K562 (cell line): ENCODE measurements at regions not wholly inside any gene's neighbourhood (a gene's known extent, or its start where the extent isn't known, plus 50 kb on each side); places are given as distances from the start of the nearest gene placed in this dataset.

Experiments used
- ATF7 ChIP-seq: fragments of 450-650 bp; IDR thresholded peaks from 2 replicates; pipeline ENCODE4 v1.7.1; 2014; ENCODE audit warnings: mild to moderate bottlenecking, moderate library complexity
- BACH1 ChIP-seq: fragments of 200-800 bp; sonication (Bioruptor generic); IDR thresholded peaks from 2 replicates; pipeline ENCODE4 v1.6.1; 2016; ENCODE audit warnings: missing genetic modification characterization, missing compliant biosample characterization
- BCLAF1 ChIP-seq, 2 experiments: fragments of 450-650 bp in 1 of 2; IDR thresholded peaks; 2 replicates each; pipeline ENCODE4 v1.6.1; 2011 to 2017; ENCODE audit warnings: low read depth in 2 of 2, antibody characterized with exemption in 1 of 2, borderline replicate concordance in 1 of 2, low read length in 1 of 2, mild to moderate bottlenecking in 1 of 2, mixed read lengths in 1 of 2; ENCODE audit not compliant: control insufficient read depth in 1 of 2
- CSDE1 ChIP-seq, 2 experiments: fragments of 450-650 bp; IDR thresholded peaks; 2 replicates each; pipeline ENCODE4 v1.6.1; 2016; ENCODE audit warnings: mild to moderate bottlenecking in 1 of 2
- OTX1 ChIP-seq: fragments of 450-650 bp; formaldehyde crosslinking; IDR thresholded peaks from 2 replicates; pipeline ENCODE4 v1.4.0; 2022; ENCODE audit warnings: mild to moderate bottlenecking
- SFPQ ChIP-seq: fragments of 200-400 bp; formaldehyde crosslinking; IDR thresholded peaks from 2 replicates; pipeline ENCODE4 v1.6.1; 2017; ENCODE audit warnings: mild to moderate bottlenecking, low read depth, low read length, moderate library complexity
- SLC30A9 ChIP-seq: fragments of 250-450 bp; sonication (Bioruptor Pico); IDR thresholded peaks from 2 replicates; pipeline ENCODE4 v1.8.0; 2022; ENCODE audit warnings: mild to moderate bottlenecking, moderate library complexity
- SMAD2 ChIP-seq: fragments of 150-350 bp; IDR thresholded peaks from 2 replicates; pipeline ENCODE4 v1.6.1; 2014; ENCODE audit warnings: low read depth, mild to moderate bottlenecking, low read length
- TAF7 ChIP-seq: fragments of 450-650 bp; IDR thresholded peaks from 2 replicates; pipeline ENCODE4 v1.6.1; 2016; ENCODE audit warnings: missing genetic modification characterization, missing compliant biosample characterization
- ZFP30 ChIP-seq: fragments of 250-450 bp; sonication (Bioruptor Pico); IDR thresholded peaks from 2 replicates; pipeline ENCODE4 v1.8.0; 2022; ENCODE audit warnings: moderate library complexity, mild to moderate bottlenecking, inconsistent platforms, borderline replicate concordance
- ZNF121 ChIP-seq: sonication (generic); formaldehyde crosslinking; conservative IDR thresholded peaks from 2 replicates; pipeline ENCODE4 v1.8.0; 2022; ENCODE audit warnings: missing genetic modification reagents
- ZNF239 ChIP-seq: fragments of 250-450 bp; sonication (Bioruptor Pico); IDR thresholded peaks from 2 replicates; pipeline ENCODE4 v1.4.0; 2020; ENCODE audit warnings: mild to moderate bottlenecking
- ZNF444 ChIP-seq: fragments of 250-450 bp; sonication (Bioruptor Pico); IDR thresholded peaks from 2 replicates; pipeline ENCODE4 v1.4.0; 2020; ENCODE audit warnings: mild to moderate bottlenecking, moderate library complexity
- ZNF507 ChIP-seq: conservative IDR thresholded peaks from 2 replicates; pipeline ENCODE4 v1.6.1; 2017; ENCODE audit warnings: missing genetic modification characterization, missing compliant biosample characterization
- ZNF778 ChIP-seq: fragments of 450-650 bp; formaldehyde crosslinking; IDR thresholded peaks from 2 replicates; pipeline ENCODE4 v1.4.0; 2020; ENCODE audit warnings: mild to moderate bottlenecking, moderate library complexity
- TF ChIP-seq, protein P1 (sequence below): fragments of 450-650 bp; IDR thresholded peaks from 2 replicates; pipeline ENCODE4 v1.6.1; 2016
- TF ChIP-seq, protein P2 (sequence below): fragments of 450-650 bp; conservative IDR thresholded peaks from 2 replicates; pipeline ENCODE4 v1.6.1; 2016; ENCODE audit warnings: missing genetic modification characterization, low read depth, mild to moderate bottlenecking, control low read depth, missing compliant biosample characterization
- TF ChIP-seq, protein P3 (sequence below): fragments of 200-800 bp; sonication (Bioruptor generic); IDR thresholded peaks from 2 replicates; pipeline ENCODE4 v1.6.1; 2017; ENCODE audit warnings: missing genetic modification characterization, missing compliant biosample characterization

DNA sequence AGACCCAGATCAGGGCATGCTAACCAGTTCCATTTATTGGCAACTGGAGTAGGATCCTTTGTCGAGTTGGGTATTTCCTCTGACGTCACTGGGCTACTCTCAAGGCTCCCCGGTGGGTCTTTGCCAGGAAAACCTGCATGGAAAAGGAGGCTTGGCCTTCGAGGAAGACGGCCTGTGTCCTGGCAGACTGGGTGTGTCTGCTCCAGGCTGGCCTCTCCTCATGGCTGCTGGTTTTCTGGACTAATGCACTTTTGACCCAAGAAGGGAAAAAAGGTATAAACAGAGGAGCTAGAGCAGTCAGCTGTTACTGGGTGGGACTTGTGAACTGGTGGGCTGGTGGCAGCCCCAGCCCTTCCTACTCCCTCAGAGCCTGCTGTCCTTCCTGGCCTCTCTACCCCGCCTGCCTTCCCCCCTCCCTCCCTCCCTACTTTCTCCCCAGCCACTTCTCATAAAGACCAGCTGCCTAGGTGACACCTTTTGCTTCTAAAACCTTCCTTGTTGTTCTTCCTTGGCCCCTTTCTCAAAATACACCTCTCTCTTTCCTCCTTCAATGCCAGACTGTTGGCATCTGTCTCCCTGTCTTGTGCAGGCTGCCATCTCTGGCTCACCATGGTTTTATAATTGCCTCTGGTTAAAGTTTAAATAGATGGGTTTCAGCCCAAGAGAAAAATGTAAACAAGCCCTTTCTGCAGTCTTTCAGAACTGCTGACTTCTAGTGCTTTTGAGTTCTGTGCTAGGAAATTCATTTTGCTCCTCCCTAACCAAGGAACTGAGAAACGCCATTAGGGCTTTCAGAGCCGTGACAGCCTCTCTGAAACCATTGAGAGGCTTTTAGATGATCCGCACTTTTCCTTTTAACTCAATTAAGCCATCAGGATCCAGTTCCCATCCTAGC lies 101.8 kb upstream of the MKLN1 start (continued):
- TF ChIP-seq, protein P1, sequence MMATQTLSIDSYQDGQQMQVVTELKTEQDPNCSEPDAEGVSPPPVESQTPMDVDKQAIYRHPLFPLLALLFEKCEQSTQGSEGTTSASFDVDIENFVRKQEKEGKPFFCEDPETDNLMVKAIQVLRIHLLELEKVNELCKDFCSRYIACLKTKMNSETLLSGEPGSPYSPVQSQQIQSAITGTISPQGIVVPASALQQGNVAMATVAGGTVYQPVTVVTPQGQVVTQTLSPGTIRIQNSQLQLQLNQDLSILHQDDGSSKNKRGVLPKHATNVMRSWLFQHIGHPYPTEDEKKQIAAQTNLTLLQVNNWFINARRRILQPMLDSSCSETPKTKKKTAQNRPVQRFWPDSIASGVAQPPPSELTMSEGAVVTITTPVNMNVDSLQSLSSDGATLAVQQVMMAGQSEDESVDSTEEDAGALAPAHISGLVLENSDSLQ: no peak
- TF ChIP-seq OTX1 (CRISPR knock-in tag) (no peak), ZNF444 (CRISPR knock-in tag) (no peak), SLC30A9 (CRISPR knock-in tag) (no peak), ATF7 (peak; percentile 16; the same call in 1 of the 2 replicates), ZNF507 (no peak), ZNF239 (CRISPR knock-in tag) (no peak), CSDE1 (IDR thresholded peaks at IDR 0.05) (no peak), ZFP30 (CRISPR knock-in tag) (no peak), TAF7 (tag) (no peak), ZNF778 (no peak), SFPQ (no peak), BACH1 (tag) (no peak), SMAD2 (no peak), ZNF121 (CRISPR knock-in tag) (no peak), BCLAF1 (IDR thresholded peaks at IDR 0.05; ENCODE audit: borderline replicate concordance in 1 of 2, control insufficient read depth in 1 of 2, low read depth in 2 of 2, low read length in 1 of 2) (no peak)
- TF ChIP-seq, protein P2, sequence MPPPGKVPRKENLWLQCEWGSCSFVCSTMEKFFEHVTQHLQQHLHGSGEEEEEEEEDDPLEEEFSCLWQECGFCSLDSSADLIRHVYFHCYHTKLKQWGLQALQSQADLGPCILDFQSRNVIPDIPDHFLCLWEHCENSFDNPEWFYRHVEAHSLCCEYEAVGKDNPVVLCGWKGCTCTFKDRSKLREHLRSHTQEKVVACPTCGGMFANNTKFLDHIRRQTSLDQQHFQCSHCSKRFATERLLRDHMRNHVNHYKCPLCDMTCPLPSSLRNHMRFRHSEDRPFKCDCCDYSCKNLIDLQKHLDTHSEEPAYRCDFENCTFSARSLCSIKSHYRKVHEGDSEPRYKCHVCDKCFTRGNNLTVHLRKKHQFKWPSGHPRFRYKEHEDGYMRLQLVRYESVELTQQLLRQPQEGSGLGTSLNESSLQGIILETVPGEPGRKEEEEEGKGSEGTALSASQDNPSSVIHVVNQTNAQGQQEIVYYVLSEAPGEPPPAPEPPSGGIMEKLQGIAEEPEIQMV: no peak
- TF ChIP-seq, protein P3, sequence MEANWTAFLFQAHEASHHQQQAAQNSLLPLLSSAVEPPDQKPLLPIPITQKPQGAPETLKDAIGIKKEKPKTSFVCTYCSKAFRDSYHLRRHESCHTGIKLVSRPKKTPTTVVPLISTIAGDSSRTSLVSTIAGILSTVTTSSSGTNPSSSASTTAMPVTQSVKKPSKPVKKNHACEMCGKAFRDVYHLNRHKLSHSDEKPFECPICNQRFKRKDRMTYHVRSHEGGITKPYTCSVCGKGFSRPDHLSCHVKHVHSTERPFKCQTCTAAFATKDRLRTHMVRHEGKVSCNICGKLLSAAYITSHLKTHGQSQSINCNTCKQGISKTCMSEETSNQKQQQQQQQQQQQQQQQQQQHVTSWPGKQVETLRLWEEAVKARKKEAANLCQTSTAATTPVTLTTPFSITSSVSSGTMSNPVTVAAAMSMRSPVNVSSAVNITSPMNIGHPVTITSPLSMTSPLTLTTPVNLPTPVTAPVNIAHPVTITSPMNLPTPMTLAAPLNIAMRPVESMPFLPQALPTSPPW (CRISPR knock-in tag): 0 out of 2 replicates have a peak, but pooled peaks have one; percentile 39
